Osteoblast (primary cell): ENCODE measurements at regions not wholly inside any gene's neighbourhood (a gene's known extent, or its start where the extent isn't known, plus 50 kb on each side); places are given as distances from the start of the nearest gene placed in this dataset.
A peak's percentile ranks its signal among the peaks of the same experiment; 100 is the strongest.

Experiments used
- DNase-seq: peaks from one replicate; pipeline ENCODE4 v3.0.0; 2011; ENCODE audit warnings: low spot score, mixed read lengths; ENCODE audit not compliant: insufficient read length; ENCODE audit errors: missing footprints
- H2AFZ ChIP-seq: 2 replicates; pipeline ENCODE4 v1.6.0; 2011; ENCODE audit warnings: mild to moderate bottlenecking, low read length
- H3K27ac ChIP-seq: 2 replicates; pipeline ENCODE4 v1.5.1; 2011; ENCODE audit warnings: mild to moderate bottlenecking, low read depth, low read length, moderate library complexity
- H3K27me3 ChIP-seq: 2 replicates; pipeline ENCODE4 v1.6.0; 2012; ENCODE audit warnings: mild to moderate bottlenecking, control low read depth, inconsistent platforms, low read length, moderate library complexity; ENCODE audit not compliant: insufficient read depth
- H3K36me3 ChIP-seq: 2 replicates; pipeline ENCODE4 v1.5.1; 2011; ENCODE audit warnings: mild to moderate bottlenecking, low read length, control low read depth, moderate library complexity; ENCODE audit not compliant: insufficient read depth
- H3K4me1 ChIP-seq: 2 replicates; pipeline ENCODE4 v1.5.1; 2011; ENCODE audit warnings: mild to moderate bottlenecking, low read length, control low read depth, moderate library complexity; ENCODE audit not compliant: insufficient read depth
- H3K4me2 ChIP-seq: 2 replicates; pipeline ENCODE4 v1.6.0; 2011; ENCODE audit warnings: mild to moderate bottlenecking, low read length; ENCODE audit not compliant: insufficient read depth
- H3K4me3 ChIP-seq: fragments of 200-600 bp; sonication (generic); 3 replicates; pipeline ENCODE4 v1.5.1; 2012; ENCODE audit warnings: mild to moderate bottlenecking, low read length, inconsistent platforms; ENCODE audit not compliant: insufficient read depth
- H3K79me2 ChIP-seq: 2 replicates; pipeline ENCODE4 v1.6.0; 2012; ENCODE audit warnings: mild to moderate bottlenecking, low read length, control low read depth, inconsistent platforms; ENCODE audit not compliant: insufficient read depth
- H3K9me3 ChIP-seq: 2 replicates; pipeline ENCODE4 v1.5.1; 2011; ENCODE audit warnings: low read depth, low read length, control low read depth
- H4K20me1 ChIP-seq: 2 replicates; pipeline ENCODE4 v1.6.0; 2012; ENCODE audit warnings: mild to moderate bottlenecking, low read length, control low read depth; ENCODE audit not compliant: insufficient read depth
- TF ChIP-seq, protein P1 (sequence below): IDR thresholded peaks from 2 replicates; pipeline ENCODE4 v1.5.1; 2011; ENCODE audit warnings: mild to moderate bottlenecking, low read depth, low read length, moderate library complexity; ENCODE audit errors: extremely low read depth

DNA sequence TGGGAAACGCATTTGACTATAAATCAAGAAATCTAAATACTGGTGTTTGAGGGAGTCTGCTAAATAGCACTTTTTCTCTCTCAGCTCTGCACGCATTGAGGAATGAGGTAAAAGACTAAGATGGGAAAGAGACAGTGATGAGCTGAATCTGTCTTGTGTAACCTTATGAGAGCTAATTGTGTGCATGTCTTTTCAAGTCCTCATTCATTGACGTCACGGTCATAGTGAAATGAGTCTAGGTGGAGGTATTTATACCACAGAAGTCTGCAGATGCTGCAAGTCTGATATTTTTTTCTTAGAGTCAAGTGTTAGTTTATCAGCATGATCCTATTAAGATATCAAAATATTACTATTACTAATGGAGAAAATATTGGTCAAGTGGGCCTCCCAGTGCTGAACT, 361.5 kb upstream of the HS3ST1 start:
- Histone ChIP-seq H2AFZ (no peak overlapping the region), H4K20me1 (no peaks in the 10 kb centered on the region), H3K4me2 (no peak overlapping the region), H3K4me1 (no peaks in the 10 kb centered on the region), H3K27ac (no peak overlapping the region), H3K79me2 (no peaks in the 10 kb centered on the region), H3K27me3 (no peaks in the 10 kb centered on the region), H3K4me3 (no peak overlapping the region), H3K9me3 (no peaks in the 10 kb centered on the region), H3K36me3 (no peaks in the 10 kb centered on the region)
- TF ChIP-seq, protein P1, sequence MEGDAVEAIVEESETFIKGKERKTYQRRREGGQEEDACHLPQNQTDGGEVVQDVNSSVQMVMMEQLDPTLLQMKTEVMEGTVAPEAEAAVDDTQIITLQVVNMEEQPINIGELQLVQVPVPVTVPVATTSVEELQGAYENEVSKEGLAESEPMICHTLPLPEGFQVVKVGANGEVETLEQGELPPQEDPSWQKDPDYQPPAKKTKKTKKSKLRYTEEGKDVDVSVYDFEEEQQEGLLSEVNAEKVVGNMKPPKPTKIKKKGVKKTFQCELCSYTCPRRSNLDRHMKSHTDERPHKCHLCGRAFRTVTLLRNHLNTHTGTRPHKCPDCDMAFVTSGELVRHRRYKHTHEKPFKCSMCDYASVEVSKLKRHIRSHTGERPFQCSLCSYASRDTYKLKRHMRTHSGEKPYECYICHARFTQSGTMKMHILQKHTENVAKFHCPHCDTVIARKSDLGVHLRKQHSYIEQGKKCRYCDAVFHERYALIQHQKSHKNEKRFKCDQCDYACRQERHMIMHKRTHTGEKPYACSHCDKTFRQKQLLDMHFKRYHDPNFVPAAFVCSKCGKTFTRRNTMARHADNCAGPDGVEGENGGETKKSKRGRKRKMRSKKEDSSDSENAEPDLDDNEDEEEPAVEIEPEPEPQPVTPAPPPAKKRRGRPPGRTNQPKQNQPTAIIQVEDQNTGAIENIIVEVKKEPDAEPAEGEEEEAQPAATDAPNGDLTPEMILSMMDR = no peak
- no peak for DNase-seq

DNA sequence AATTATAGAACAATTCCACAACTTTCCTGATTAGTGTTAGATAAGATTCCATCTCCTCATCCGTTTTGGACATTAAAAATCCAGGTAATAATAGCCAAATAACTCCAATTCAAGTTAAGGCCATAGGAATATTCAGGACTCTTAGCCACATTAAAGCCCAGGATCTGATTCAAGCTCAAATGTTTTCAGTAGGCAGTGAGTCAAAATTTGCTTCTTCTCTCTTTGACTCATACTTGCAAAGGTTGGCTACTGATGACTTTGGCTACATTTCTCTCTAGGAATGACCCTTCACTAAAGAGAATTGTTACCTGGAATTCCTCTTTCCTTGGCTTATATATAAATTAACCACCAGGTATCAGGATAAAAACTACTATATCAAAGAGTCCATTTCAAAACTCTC, 354.9 kb upstream of the HS3ST1 start:
- Histone ChIP-seq H3K4me2 (no peak overlapping the region), H3K9me3 (no peaks in the 10 kb centered on the region), H3K27me3 (no peaks in the 10 kb centered on the region), H3K36me3 (no peaks in the 10 kb centered on the region), H3K79me2 (no peaks in the 10 kb centered on the region), H3K4me1 (no peaks in the 10 kb centered on the region), H4K20me1 (no peaks in the 10 kb centered on the region), H3K27ac (no peak overlapping the region), H3K4me3 (no peak overlapping the region), H2AFZ (no peak overlapping the region)
- DNase-seq = no peak
- TF ChIP-seq, protein P1 = no peak

DNA sequence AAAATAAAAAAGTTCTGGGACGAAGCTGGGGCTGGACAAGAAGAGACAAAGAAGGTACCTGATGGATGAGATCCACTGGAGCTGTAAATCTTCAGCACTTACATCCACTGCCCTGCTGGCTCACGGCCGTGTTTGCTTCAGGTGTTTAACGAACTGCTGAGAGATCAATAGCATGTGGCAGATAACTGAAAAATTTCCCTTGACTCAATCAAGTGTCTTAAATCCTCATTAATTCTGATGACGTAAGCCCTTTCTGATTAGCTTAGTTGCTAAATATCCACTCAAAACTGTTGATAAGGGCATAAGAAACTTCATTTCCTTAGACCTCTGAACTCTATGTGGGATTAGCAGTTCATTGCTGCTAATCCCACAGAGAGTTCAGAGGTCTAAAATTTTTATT, 354.2 kb upstream of the HS3ST1 start:
- TF ChIP-seq, protein P1 = no peak
- no peak overlapping the region for H3K4me3 ChIP-seq
- DNase-seq = peak; percentile 6

DNA sequence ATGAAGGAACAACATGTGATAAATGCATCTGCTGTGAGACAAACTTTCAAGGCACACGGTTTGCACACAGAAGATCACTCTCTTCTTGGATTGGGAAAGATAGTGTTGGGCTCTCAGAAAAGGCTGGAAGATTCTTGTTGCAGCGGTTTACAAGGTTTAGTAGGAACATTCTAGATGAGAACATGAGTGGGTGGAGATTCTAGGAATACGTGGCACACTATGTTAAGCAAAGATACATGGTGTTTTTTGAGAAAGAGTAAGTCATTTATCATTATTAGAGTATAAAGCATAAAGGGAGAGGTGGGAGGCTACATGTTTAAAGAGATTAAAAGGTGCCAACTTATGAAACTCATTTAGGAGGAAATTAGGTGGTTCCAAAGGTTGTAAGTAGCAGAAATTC, 348.8 kb upstream of the HS3ST1 start:
- H3K36me3 ChIP-seq = no peaks in the 10 kb centered on the region
- DNase-seq = no peak
- TF ChIP-seq, protein P1 = no peak
- H3K4me3 ChIP-seq = no peak overlapping the region
- no peak overlapping the region for H2AFZ ChIP-seq
- H3K4me2 ChIP-seq = no peak overlapping the region
- H3K4me1 ChIP-seq = no peaks in the 10 kb centered on the region
- no peaks in the 10 kb centered on the region for H3K79me2 ChIP-seq
- no peaks in the 10 kb centered on the region for H3K9me3 ChIP-seq
- H3K27me3 ChIP-seq = no peaks in the 10 kb centered on the region
- H3K27ac ChIP-seq = no peak overlapping the region
- H4K20me1 ChIP-seq = no peaks in the 10 kb centered on the region

More for the DNA sequence above, 354.2 kb upstream of the HS3ST1 start:
- no peaks in the 10 kb centered on the region for H4K20me1 ChIP-seq
- no peaks in the 10 kb centered on the region for H3K4me1 ChIP-seq
- no peak overlapping the region for H2AFZ ChIP-seq
- H3K27me3 ChIP-seq = no peaks in the 10 kb centered on the region
- H3K79me2 ChIP-seq = no peaks in the 10 kb centered on the region
- no peak overlapping the region for H3K27ac ChIP-seq
- H3K9me3 ChIP-seq = no peaks in the 10 kb centered on the region
- no peak overlapping the region for H3K4me2 ChIP-seq
- no peaks in the 10 kb centered on the region for H3K36me3 ChIP-seq
